ENCODE measurements at regions not wholly inside any gene's neighbourhood (a gene's known extent, or its start where the extent isn't known, plus 50 kb on each side); places are given as distances from the start of the nearest gene placed in this dataset.

GRCh38 chr6:92934625-92935024 lies 484.7 kb downstream of the EPHA7 start:
- DNase-seq, result no peak

- DNase-seq, result no peak
Observed at GRCh38 chr6:92930171-92930570, 489.2 kb downstream of the EPHA7 start.

- DNase-seq, result no peak
Observed at GRCh38 chr6:92922216-92922806, 497.0 kb downstream of the EPHA7 start.

DNA sequence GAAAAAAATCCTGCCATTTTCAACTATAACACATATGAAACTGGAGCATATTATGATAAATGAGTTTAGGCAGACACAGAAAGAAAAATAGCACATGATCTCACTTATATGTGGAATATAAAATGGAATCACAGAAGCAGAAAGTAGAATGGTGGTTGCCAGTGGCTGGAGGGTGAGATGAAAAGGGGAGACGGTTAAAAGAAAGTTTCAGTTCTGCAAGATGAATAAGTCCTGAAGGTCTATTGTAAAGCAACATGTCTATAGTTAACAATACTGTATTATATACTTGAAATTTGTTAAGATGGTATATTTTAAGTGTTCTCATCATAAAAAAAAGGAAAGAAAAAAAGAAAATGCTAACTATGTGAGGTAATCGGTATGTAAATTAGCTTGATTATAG lies 503.9 kb downstream of the EPHA7 start:
- DNase-seq, result no peak

DNA sequence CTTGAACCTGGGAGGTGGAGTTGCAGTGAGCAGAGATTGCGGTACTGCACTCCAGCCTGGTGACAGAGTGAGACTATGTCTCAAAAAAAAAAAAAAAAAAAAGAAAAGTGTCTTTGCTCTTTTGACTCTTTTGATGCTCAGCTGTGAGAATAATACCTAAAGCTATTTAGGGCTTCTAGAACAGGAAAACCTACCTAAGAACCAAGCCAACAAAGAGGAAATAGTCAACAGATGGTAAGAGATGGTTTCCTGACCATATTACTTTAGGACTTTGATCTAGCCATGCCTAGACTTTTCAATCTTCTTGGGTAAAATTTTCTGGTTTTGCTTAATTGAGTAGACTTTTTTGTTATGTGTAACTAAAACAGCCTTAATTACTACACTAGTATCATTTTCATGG lies 508.1 kb downstream of the EPHA7 start:
- DNase-seq, result no peak

DNA sequence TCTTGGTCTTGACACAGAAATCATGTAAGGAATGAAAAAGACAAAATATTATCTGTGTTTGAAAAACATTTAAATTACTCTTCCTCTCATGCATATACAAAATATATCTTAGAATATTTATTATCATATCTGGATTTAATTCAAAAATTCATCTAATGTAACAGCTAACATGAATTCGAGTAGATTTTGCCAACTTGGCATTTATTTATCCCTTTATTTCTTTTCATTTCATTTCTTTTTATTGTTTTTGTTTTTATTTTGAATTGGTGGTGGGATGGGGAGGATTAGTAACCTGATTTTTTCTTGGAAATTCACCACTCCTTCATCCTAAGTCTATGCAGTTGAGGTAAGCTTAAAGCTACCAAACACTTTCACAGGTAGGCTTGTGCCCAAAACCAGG lies 508.7 kb downstream of the EPHA7 start:
- DNase-seq, result no peak

DNA sequence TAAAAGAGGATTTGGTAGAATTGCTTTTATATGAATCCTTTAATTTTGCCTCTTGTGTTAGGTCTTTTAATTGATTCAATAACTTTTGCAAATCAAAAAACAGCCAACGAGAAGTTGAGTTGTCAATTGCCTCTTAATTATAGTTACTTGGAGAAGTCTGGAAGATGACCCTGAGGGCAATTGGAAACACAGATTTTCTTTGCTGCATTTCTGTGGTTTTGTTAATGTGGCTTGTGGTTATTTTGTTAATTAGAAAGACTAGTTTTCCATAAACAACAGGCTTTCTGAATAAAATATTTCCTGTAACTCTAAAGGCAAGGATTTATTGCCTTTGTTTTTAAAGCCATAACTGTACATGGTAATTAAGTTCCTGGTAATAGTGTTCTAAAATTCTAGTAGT lies 513.0 kb downstream of the EPHA7 start:
- DNase-seq, result no peak

GRCh38 chr6:92893741-92894140 lies 525.6 kb downstream of the EPHA7 start:
- no peak for DNase-seq

GRCh38 chr6:92892626-92893170 lies 526.7 kb downstream of the EPHA7 start:
- no peak for DNase-seq

- DNase-seq, result no peak
Observed at GRCh38 chr6:92888316-92888715, 531.0 kb downstream of the EPHA7 start.

- DNase-seq, result no peak
Observed at GRCh38 chr6:92887871-92888270, 531.5 kb downstream of the EPHA7 start.

DNA sequence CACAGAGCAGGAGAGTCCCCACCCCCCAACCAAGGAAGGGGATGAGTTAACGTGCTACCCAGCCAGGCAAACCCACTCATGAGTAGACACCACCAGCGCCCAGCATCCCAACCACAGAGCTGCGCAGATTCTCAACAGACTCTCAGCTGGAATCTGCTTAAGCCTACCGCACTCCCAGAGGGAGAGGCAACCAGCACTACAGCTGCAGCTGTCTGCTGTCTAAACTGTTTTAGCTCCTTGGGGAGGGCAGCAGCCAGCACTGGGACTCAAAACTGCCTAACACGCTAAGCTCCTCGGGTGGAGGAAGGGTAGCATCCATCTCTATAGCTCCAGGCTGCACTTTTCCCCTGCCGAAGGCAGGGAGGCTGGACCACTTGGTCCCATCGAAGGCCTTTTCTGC lies 539.8 kb downstream of the EPHA7 start:
- DNase-seq, result no peak

DNA sequence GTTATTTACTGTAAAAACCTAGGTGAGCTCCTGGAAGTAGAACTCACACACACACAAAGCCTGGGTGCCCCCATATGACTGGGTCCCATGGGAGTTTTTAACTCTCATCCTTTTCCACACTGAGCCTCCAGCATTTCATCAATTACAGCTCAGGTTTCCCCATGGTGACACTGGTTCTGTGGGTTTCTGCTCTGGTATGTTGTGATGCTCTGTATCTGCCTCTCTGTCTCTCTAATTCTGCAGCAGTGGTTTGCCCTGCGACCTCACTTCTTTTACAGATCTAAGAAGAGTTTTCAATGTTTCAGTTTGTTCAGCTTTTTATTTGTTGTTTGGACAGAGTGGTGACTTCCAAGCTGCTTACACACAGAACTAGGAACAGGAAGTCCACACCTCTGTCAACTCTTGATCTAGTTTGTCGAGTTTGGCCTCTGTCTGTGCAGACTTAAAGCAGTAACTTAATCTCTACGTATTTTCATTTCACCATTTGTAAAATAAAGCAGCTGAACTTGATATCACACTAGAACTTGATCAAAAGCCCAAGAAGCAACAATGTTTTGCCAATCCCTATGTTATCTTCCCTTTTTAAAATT lies 554.3 kb downstream of the EPHA7 start:
- no peak for DNase-seq

- DNase-seq, result no peak
Observed at GRCh38 chr6:92849636-92850035, 569.7 kb downstream of the EPHA7 start.

DNA sequence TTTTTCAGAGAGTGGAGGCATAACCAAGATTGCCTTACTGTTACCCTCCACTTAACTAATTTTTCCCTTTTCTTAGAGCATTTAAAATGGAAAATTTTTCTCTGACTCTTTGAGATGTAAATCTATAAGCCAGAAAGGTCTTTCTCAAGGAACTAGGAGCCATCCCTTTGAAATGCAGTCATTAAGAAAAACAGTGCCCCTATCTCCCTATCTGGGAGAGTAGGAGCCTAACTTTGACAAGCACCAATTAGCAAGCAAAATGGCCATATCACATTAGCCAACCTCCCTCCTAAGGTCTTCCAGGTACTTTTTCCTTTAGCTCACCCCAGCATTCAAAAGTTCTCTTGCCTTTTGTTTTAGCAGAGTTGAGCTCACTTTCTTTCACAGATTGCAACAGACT lies 570.5 kb downstream of the EPHA7 start:
- no peak for DNase-seq

- no peak for DNase-seq
Observed at GRCh38 chr6:92848459-92848858, 570.9 kb downstream of the EPHA7 start.

- no peak for DNase-seq
Observed at GRCh38 chr6:92847988-92848387, 571.4 kb downstream of the EPHA7 start.

DNA sequence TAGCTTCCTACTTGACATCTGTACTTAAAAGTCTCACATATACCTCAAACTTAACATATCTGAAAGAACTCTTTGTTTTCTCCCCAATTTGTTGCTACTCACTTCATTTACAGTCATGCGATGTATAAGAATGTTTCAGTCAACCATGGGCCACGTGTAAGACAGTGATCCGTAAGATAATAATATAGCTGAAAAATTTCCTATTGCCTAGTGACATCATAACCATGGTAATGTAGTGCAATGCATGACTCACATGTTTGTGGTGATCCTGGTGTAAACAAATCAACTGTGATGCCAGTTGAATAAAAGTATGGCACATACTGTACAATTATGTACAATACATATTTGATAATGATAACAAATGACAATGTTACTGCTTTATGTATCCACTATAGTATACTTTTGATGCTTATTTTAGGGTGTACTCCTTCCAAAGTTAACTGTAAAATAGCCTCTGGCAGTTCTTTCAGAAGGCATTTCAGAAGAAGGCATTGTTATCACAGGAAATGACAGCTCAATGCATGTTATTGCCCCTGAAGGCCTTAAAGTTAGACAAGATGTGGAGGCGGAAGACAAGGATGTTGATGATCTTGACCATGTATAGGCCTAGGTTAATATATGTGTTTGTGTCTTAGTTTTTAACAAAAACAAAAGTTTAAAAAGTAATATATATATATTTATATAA lies 579.0 kb downstream of the EPHA7 start:
- DNase-seq, result no peak

DNA sequence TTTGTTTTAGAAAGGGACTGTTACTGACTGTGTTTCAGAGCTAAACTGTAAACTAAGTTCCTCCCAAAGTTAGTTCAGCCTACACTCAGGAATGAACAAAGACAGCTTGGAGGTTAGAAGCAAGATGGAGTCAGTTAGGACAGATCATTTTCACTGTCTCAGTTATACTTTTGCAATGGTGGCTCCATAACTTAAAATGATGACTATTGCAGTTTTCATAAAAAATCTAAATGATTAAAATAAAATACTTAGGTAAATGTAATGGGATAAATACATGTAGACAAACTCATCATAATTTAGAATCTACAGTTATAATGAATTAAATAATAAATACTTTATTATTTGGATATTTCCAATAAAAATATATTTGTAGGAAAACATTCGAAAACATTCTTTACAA lies 590.6 kb downstream of the EPHA7 start:
- DNase-seq, result no peak

DNA sequence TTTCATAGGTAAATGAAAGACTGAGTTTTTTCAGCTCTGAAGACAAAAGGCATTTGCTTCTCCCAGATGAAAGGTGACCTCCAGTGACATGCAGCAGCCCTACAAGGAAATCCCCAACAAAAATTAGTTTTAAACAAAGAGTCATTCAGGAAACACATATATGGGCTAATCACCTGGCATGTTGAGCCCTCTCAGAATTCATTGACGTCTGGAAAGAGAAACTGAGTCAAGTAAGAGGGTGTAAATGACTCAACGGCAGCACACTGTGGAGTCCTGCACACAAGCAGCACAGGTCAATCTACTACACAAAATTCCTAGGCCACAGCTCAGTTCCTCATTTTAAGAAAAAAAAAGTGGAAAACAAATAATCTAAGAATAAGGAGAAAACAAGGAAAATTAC lies 592.3 kb downstream of the EPHA7 start:
- DNase-seq, result no peak

DNA sequence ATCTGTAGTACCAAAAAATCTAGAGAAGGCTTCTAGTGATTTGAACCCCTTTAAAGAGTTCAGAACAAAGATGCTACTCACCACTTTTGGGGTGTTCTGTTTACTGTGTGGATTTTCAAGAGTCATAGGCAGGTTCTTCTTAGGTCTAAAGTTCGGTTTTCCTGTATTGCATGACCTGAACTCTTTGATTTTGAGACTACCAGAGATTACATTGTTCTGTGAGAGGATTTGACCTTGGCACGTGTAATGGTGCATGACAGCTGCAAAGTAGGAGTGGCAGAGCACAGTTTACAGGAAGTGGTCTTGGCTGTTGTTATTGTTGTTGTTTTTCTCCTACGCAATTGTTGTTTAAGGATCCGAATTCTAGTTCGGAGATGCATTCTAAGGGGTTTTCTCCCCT lies 592.7 kb downstream of the EPHA7 start:
- no peak for DNase-seq

DNA sequence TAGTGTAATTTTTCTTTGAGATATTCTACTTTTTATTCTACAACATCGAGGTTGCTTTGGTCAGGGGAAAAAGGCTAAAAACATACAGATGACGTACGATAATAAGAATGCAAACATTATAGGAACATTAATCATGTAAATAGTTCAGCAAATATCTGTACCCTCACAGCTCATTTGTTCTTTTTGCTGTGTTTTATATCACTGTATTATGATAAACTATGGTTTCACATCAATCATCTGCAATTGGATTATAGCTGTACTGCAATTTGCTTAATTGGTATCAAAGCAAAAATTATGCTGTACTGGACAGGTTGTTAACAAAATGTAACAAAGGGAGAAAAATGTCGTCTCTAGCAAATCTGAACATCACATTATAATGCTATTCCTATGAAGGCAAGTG lies 597.1 kb downstream of the EPHA7 start:
- no peak for DNase-seq

DNA sequence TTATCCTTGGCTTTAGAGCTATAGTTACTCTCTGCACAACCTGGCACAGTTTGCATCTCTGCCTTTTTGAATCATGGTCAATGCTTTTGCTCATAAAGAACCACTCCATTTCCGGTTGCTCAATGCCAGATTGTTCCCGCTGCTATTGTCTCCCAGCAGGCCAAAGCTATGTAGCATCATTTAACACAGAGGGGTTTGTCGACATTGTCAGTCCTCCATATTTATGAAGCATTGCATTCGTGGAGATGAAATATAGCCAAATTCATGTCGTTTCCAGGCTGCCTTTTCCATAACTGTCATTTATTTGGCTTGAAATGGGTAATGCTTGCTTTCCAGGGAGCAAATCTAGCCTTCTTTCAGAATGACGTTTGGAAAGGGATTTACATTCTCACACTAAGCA lies 598.8 kb downstream of the EPHA7 start:
- DNase-seq, result no peak

- DNase-seq, result peak; percentile 61
Observed at GRCh38 chr6:92810913-92811312, 608.4 kb downstream of the EPHA7 start.

GRCh38 chr6:92806254-92806653 lies 613.1 kb downstream of the EPHA7 start:
- no peak for DNase-seq
